ENCODE measurements at regions not wholly inside any gene's neighbourhood (a gene's known extent, or its start where the extent isn't known, plus 50 kb on each side); places are given as distances from the start of the nearest gene placed in this dataset.

- no peak for TF ChIP-seq POLR2A (IDR thresholded peaks at IDR 0.05)
- no peak for TF ChIP-seq CTCF (IDR thresholded peaks at IDR 0.05)
- no peak for TF ChIP-seq POLR2AphosphoS5 (IDR thresholded peaks at IDR 0.05)
Measured at GRCh38 chr13:90763476-90764150, 583.9 kb upstream of the MIR17HG start.

Measured in prostate gland (tissue), 2 donors.